ENCODE measurements at regions not wholly inside any gene's neighbourhood (a gene's known extent, or its start where the extent isn't known, plus 50 kb on each side); places are given as distances from the start of the nearest gene placed in this dataset.

DNA sequence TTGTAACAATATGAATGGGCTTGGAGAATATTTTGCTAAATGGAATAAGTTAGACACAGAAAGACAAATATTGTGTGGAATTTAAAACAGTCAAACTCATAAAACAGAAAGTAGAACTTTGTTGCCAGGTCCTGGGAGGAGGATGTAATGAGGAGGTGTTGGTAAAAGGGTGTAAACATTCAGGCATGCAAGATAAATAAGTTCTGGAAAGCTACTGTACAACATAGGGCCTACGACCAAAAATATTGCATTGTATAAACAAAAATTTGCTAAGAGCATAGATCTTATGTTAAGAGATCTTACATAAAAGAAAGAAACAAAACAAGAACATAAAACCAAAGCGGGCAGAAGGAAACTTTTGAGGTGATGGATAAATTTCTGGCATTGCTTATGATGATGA lies 1907.8 kb upstream of the PCDH20 start:
- TF ChIP-seq, protein P1, sequence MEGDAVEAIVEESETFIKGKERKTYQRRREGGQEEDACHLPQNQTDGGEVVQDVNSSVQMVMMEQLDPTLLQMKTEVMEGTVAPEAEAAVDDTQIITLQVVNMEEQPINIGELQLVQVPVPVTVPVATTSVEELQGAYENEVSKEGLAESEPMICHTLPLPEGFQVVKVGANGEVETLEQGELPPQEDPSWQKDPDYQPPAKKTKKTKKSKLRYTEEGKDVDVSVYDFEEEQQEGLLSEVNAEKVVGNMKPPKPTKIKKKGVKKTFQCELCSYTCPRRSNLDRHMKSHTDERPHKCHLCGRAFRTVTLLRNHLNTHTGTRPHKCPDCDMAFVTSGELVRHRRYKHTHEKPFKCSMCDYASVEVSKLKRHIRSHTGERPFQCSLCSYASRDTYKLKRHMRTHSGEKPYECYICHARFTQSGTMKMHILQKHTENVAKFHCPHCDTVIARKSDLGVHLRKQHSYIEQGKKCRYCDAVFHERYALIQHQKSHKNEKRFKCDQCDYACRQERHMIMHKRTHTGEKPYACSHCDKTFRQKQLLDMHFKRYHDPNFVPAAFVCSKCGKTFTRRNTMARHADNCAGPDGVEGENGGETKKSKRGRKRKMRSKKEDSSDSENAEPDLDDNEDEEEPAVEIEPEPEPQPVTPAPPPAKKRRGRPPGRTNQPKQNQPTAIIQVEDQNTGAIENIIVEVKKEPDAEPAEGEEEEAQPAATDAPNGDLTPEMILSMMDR (IDR thresholded peaks at IDR 0.05), result no peak
- TF ChIP-seq ETV6 (CRISPR knock-in tag; IDR thresholded peaks at IDR 0.05), result no peak
- TF ChIP-seq, protein P2, sequence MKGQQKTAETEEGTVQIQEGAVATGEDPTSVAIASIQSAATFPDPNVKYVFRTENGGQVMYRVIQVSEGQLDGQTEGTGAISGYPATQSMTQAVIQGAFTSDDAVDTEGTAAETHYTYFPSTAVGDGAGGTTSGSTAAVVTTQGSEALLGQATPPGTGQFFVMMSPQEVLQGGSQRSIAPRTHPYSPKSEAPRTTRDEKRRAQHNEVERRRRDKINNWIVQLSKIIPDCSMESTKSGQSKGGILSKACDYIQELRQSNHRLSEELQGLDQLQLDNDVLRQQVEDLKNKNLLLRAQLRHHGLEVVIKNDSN (CRISPR knock-in tag; IDR thresholded peaks at IDR 0.05), result no peak
- TF ChIP-seq, protein P3, sequence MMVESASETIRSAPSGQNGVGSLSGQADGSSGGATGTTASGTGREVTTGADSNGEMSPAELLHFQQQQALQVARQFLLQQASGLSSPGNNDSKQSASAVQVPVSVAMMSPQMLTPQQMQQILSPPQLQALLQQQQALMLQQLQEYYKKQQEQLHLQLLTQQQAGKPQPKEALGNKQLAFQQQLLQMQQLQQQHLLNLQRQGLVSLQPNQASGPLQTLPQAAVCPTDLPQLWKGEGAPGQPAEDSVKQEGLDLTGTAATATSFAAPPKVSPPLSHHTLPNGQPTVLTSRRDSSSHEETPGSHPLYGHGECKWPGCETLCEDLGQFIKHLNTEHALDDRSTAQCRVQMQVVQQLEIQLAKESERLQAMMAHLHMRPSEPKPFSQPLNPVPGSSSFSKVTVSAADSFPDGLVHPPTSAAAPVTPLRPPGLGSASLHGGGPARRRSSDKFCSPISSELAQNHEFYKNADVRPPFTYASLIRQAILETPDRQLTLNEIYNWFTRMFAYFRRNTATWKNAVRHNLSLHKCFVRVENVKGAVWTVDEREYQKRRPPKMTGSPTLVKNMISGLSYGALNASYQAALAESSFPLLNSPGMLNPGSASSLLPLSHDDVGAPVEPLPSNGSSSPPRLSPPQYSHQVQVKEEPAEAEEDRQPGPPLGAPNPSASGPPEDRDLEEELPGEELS (CRISPR knock-in tag; IDR thresholded peaks at IDR 0.05), result no peak
